Naive thymus-derived CD8-positive, alpha-beta T cell (primary cell): ENCODE measurements at regions not wholly inside any gene's neighbourhood (a gene's known extent, or its start where the extent isn't known, plus 50 kb on each side); places are given as distances from the start of the nearest gene placed in this dataset.

Experiments used
- ATAC-seq, 2 donors: fragments of 150-1000 bp; cut with Tn5 transposase in 1 of 2; sonication (Bioruptor Pico), chemical (Tn5 transposase) in 1 of 2; 1 replicate in 1 of 2; 2 replicates in 1 of 2; pipeline ENCODE4 v1.10.0; 2021; ENCODE audit warnings: mild to moderate bottlenecking in 2 of 2, moderate library complexity in 2 of 2
- POLR2A ChIA-PET: fragments of 350-600 bp; sonication (Branson Sonifier 250); formaldehyde crosslinking; loops from one replicate; lab custom pipeline; 2021; ENCODE audit warnings: antibody characterized with exemption; lab: Charles Lee
- DNase-seq, 10 donors: peaks; one replicate each; pipeline versions ENCODE4 v3.0.0 to v3.0.0-alpha.2; 2020 to 2022
- H3K27ac Mint-ChIP-seq, 10 donors: one replicate each; pipeline ENCODE4 v1.8.0; 2020 to 2022; ENCODE audit warnings: mild to moderate bottlenecking in 10 of 10, mixed read lengths in 10 of 10, moderate library complexity in 4 of 10, inconsistent platforms in 1 of 10
- H3K27me3 Mint-ChIP-seq, 5 donors: one replicate each; pipeline ENCODE4 v1.8.0; 2021 to 2022; ENCODE audit warnings: mixed read lengths in 5 of 5
- H3K36me3 Mint-ChIP-seq, 3 donors: one replicate each; pipeline ENCODE4 v1.8.0; 2020 to 2022; ENCODE audit warnings: mixed read lengths in 3 of 3, mild to moderate bottlenecking in 2 of 3, inconsistent platforms in 1 of 3
- H3K4me1 Mint-ChIP-seq, 4 donors: one replicate each; pipeline ENCODE4 v1.8.0; 2021 to 2022; ENCODE audit warnings: mixed read lengths in 4 of 4
- H3K4me3 Mint-ChIP-seq, 10 donors: one replicate each; pipeline ENCODE4 v1.8.0; 2020 to 2022; ENCODE audit warnings: mild to moderate bottlenecking in 10 of 10, mixed read lengths in 10 of 10, moderate library complexity in 6 of 10, inconsistent platforms in 1 of 10
- H3K9me3 Mint-ChIP-seq, 9 donors: one replicate each; pipeline ENCODE4 v1.8.0; 2020 to 2022; ENCODE audit warnings: mixed read lengths in 9 of 9, mild to moderate bottlenecking in 3 of 9, inconsistent platforms in 1 of 9, moderate library complexity in 1 of 9

GRCh38 chr1:238196516-238196915 lies 305.8 kb upstream of the ZP4 start:
- Mint-ChIP-seq H3K4me1 (no peaks in the 10 kb centered on the region), H3K27me3 (no peaks in the 10 kb centered on the region), H3K4me3 (no peak overlapping the region), H3K27ac (no peak overlapping the region), H3K36me3 (no peaks in the 10 kb centered on the region), H3K9me3 (peaks cover 0 to 10% (median 4%) of the 10 kb centered on the region in 9 donors)
- ATAC-seq, result no peak
- no peak for DNase-seq
- POLR2A ChIA-PET, result no interaction called here

DNA sequence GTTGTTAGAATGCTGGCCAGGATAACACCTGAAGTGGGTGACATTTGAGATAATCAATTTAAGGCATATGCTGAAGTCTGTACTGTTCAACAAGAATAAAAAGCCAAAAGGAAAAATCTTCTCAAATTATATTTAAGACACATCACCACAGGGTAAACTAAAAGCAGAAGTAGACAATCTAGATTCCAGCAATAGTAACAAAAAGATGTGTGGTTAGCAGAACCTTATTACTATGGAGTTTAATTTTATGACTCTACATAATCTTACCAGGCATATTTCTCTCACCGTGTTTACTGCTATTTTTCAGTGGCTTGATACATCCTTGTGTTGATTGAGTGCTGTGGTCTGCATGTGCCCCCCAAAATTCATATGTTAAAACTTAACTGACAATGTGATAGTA lies 300.4 kb upstream of the ZP4 start:
- ATAC-seq (no peak), DNase-seq (no peak)
- Mint-ChIP-seq H3K4me1 (no peaks in the 10 kb centered on the region), H3K4me3 (no peak overlapping the region), H3K27ac (no peak overlapping the region), H3K36me3 (no peaks in the 10 kb centered on the region), H3K27me3 (no peaks in the 10 kb centered on the region), H3K9me3 (peaks cover 0 to 14% (median 8%) of the 10 kb centered on the region in 9 donors)
- POLR2A ChIA-PET, result no interaction called here

GRCh38 chr1:238187575-238187949 lies 296.8 kb upstream of the ZP4 start:
- H3K9me3 Mint-ChIP-seq, result peaks cover 1 to 27% (median 16%) of the 10 kb centered on the region in 9 donors
- H3K4me1 Mint-ChIP-seq, result no peaks in the 10 kb centered on the region
- H3K27ac Mint-ChIP-seq, result no peak overlapping the region
- DNase-seq, result no peak
- no peak for ATAC-seq
- no peak overlapping the region for H3K4me3 Mint-ChIP-seq
- no peaks in the 10 kb centered on the region for H3K27me3 Mint-ChIP-seq
- POLR2A ChIA-PET, result no interaction called here
- peaks cover 0 to 5% (median 0%) of the 10 kb centered on the region in 3 donors for H3K36me3 Mint-ChIP-seq

- peaks cover 0 to 5% (median 0%) of the 10 kb centered on the region in 3 donors for H3K36me3 Mint-ChIP-seq
- no peaks in the 10 kb centered on the region for H3K4me1 Mint-ChIP-seq
- DNase-seq (no peak), ATAC-seq (no peak)
- H3K27ac Mint-ChIP-seq, result no peak overlapping the region
- peaks cover 1 to 32% (median 16%) of the 10 kb centered on the region in 9 donors for H3K9me3 Mint-ChIP-seq
- H3K4me3 Mint-ChIP-seq, result no peak overlapping the region
- no peaks in the 10 kb centered on the region for H3K27me3 Mint-ChIP-seq
- POLR2A ChIA-PET, result no interaction called here
These were observed 296.3 kb upstream of the ZP4 start for GRCh38 chr1:238186887-238187574.

GRCh38 chr1:238177960-238178645 lies 287.4 kb upstream of the ZP4 start:
- no peak for ATAC-seq
- H3K27ac Mint-ChIP-seq, result no peak overlapping the region
- POLR2A ChIA-PET, result no interaction called here
- H3K9me3 Mint-ChIP-seq, result peaks cover 0 to 26% (median 10%) of the 10 kb centered on the region in 9 donors
- H3K27me3 Mint-ChIP-seq, result no peaks in the 10 kb centered on the region
- no peaks in the 10 kb centered on the region for H3K36me3 Mint-ChIP-seq
- no peak for DNase-seq
- no peak overlapping the region for H3K4me3 Mint-ChIP-seq
- H3K4me1 Mint-ChIP-seq, result no peaks in the 10 kb centered on the region

- no peak for DNase-seq
- H3K4me3 Mint-ChIP-seq, result no peak overlapping the region
- H3K9me3 Mint-ChIP-seq, result peaks cover 0 to 25% (median 10%) of the 10 kb centered on the region in 9 donors
- no peak overlapping the region for H3K27ac Mint-ChIP-seq
- no peak for ATAC-seq
- POLR2A ChIA-PET, result no interaction called here
- H3K4me1 Mint-ChIP-seq, result no peaks in the 10 kb centered on the region
- H3K36me3 Mint-ChIP-seq, result no peaks in the 10 kb centered on the region
- no peaks in the 10 kb centered on the region for H3K27me3 Mint-ChIP-seq
These were observed 286.6 kb upstream of the ZP4 start for GRCh38 chr1:238177351-238177750.

DNA sequence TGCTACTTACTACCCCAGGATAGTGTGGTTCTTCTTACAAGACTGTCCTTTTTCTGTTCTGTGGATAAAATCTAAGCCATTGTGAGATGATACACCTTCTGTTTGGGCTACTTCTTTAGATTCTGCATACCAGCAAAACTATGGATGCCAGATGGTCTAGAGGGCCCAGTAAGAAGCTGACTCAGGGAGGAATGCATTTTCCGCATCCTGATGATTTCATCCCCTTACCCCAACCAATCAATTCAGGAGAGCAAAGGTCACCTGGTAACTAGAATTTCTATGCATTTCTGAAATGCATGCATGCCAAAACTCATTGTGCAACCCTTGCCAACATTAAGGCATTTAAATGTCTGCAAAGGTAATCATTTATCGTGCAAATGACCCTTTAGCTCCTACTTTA lies 285.7 kb upstream of the ZP4 start:
- DNase-seq (no peak), ATAC-seq (no peak)
- Mint-ChIP-seq H3K27ac (no peak overlapping the region), H3K27me3 (no peaks in the 10 kb centered on the region), H3K36me3 (no peaks in the 10 kb centered on the region), H3K4me3 (no peak overlapping the region), H3K9me3 (peaks cover 0 to 20% (median 8%) of the 10 kb centered on the region in 9 donors), H3K4me1 (no peaks in the 10 kb centered on the region)
- POLR2A ChIA-PET, result no interaction called here

- POLR2A ChIA-PET, result no interaction called here
- Mint-ChIP-seq H3K4me3 (no peak overlapping the region), H3K27ac (no peak overlapping the region), H3K27me3 (no peaks in the 10 kb centered on the region), H3K36me3 (no peaks in the 10 kb centered on the region), H3K9me3 (peaks cover 0 to 23% (median 7%) of the 10 kb centered on the region in 9 donors), H3K4me1 (no peaks in the 10 kb centered on the region)
- no peak for ATAC-seq
- DNase-seq, result no peak
These were observed 281.3 kb upstream of the ZP4 start for GRCh38 chr1:238171985-238172384.

DNA sequence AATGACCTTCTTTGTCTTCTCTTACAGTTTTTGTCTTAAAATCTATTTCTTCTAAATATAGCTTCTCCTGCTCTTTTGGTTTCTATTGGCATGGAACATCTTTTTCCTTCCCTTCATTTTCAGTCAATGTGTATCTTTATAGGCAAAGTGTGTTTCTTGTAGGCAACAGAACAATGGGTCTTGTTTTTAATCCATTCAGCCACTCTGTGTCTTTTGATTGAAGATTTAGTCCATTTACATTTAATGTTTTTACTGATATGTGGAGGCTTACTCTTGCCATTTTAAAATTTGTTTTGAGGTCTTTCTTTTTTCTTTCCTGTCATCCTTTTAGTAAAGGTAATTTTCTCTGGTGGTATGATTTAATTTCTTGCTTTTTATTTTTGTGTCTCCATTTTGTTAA lies 271.2 kb upstream of the ZP4 start:
- Mint-ChIP-seq H3K36me3 (peaks cover 0 to 4% (median 0%) of the 10 kb centered on the region in 3 donors), H3K4me1 (no peaks in the 10 kb centered on the region), H3K27me3 (no peaks in the 10 kb centered on the region), H3K4me3 (no peak overlapping the region), H3K9me3 (peaks cover 8 to 52% (median 22%) of the 10 kb centered on the region in 9 donors), H3K27ac (no peak overlapping the region)
- ATAC-seq (no peak), DNase-seq (no peak)
- POLR2A ChIA-PET, result no interaction called here

GRCh38 chr1:238153939-238154338 lies 263.2 kb upstream of the ZP4 start:
- H3K36me3 Mint-ChIP-seq, result no peaks in the 10 kb centered on the region
- ATAC-seq (no peak), DNase-seq (no peak)
- no peak overlapping the region for H3K27ac Mint-ChIP-seq
- no peaks in the 10 kb centered on the region for H3K27me3 Mint-ChIP-seq
- H3K9me3 Mint-ChIP-seq, result peaks cover 2 to 26% (median 10%) of the 10 kb centered on the region in 9 donors
- POLR2A ChIA-PET, result no interaction called here
- no peak overlapping the region for H3K4me3 Mint-ChIP-seq
- no peaks in the 10 kb centered on the region for H3K4me1 Mint-ChIP-seq

DNA sequence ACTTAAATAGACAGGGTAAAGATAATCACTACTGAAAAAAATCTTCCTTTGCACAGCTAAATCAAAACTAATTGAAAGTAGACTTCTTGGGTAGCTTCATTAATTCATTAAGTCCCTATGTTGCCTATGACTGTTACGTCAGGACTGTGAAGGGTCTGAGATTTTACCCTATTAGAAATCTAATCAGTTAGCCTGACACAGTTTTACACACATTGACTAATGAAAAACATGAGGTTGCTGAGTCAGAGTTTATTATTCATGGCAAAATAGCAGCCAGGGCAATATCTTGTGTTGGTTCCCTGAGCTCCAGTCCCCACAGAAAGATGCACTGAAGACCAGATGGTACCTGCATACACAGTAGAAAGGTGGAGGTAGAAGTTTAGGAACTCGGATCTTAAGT lies 262.5 kb upstream of the ZP4 start:
- H3K36me3 Mint-ChIP-seq, result no peaks in the 10 kb centered on the region
- POLR2A ChIA-PET, result no interaction called here
- no peak overlapping the region for H3K27ac Mint-ChIP-seq
- no peaks in the 10 kb centered on the region for H3K4me1 Mint-ChIP-seq
- ATAC-seq (no peak), DNase-seq (no peak)
- no peak overlapping the region for H3K4me3 Mint-ChIP-seq
- peaks cover 2 to 24% (median 9%) of the 10 kb centered on the region in 9 donors for H3K9me3 Mint-ChIP-seq
- no peaks in the 10 kb centered on the region for H3K27me3 Mint-ChIP-seq

GRCh38 chr1:238152119-238152518 lies 261.4 kb upstream of the ZP4 start:
- no peaks in the 10 kb centered on the region for H3K36me3 Mint-ChIP-seq
- POLR2A ChIA-PET, result no interaction called here
- no peaks in the 10 kb centered on the region for H3K27me3 Mint-ChIP-seq
- H3K4me1 Mint-ChIP-seq, result no peaks in the 10 kb centered on the region
- no peak overlapping the region for H3K27ac Mint-ChIP-seq
- no peak for DNase-seq
- H3K4me3 Mint-ChIP-seq, result no peak overlapping the region
- ATAC-seq, result no peak
- peaks cover 2 to 24% (median 9%) of the 10 kb centered on the region in 9 donors for H3K9me3 Mint-ChIP-seq

DNA sequence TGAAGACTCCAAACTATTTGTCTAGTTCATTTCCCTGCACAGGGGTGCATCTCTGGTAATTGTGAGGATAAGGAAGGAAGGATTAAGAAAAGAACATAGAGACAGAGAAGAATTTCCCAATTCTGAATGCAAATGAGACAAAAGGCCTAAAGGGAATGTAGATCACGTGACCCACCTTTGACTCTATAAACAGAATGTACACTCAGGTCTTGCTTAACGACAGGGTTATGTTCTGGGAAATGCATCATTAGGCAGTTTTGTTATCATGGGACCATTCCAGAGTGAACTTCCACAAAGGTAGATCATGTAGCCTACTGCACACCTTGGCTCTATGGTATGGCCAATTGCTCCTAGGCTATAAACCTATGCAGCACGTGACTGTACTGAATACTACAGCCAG lies 252.3 kb upstream of the ZP4 start:
- no peak for DNase-seq
- Mint-ChIP-seq H3K9me3 (peaks cover 0 to 7% (median 0%) of the 10 kb centered on the region in 9 donors), H3K4me3 (no peak overlapping the region), H3K27ac (no peak overlapping the region), H3K27me3 (no peaks in the 10 kb centered on the region), H3K4me1 (no peaks in the 10 kb centered on the region), H3K36me3 (no peaks in the 10 kb centered on the region)
- POLR2A ChIA-PET, result no interaction called here
- ATAC-seq, result no peak

DNA sequence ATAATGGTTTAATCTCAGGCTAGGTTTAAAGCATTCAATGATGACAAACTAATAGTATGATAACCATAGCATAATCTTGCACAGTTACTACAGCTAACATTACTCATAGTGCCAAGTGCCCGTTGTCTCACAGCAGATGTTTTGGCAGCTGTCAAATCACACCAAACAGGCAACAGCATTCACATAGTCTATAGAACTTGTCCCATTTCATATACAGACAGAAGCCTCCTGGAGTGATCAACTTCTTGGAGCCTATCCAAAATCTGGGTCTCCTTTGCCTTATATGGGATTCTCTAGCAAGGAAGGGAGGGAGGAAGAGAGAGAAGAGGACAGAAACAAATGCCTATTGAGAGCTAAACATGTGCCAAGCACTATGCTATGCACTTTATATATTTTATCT lies 250.6 kb upstream of the ZP4 start:
- peaks cover 0 to 6% (median 0%) of the 10 kb centered on the region in 9 donors for H3K9me3 Mint-ChIP-seq
- H3K27ac Mint-ChIP-seq, result no peak overlapping the region
- no peaks in the 10 kb centered on the region for H3K4me1 Mint-ChIP-seq
- ATAC-seq (no peak), DNase-seq (no peak)
- H3K36me3 Mint-ChIP-seq, result no peaks in the 10 kb centered on the region
- POLR2A ChIA-PET, result no interaction called here
- H3K27me3 Mint-ChIP-seq, result no peaks in the 10 kb centered on the region
- no peak overlapping the region for H3K4me3 Mint-ChIP-seq
